ENCODE measurements at regions not wholly inside any gene's neighbourhood (a gene's known extent, or its start where the extent isn't known, plus 50 kb on each side); places are given as distances from the start of the nearest gene placed in this dataset.
"Not testable (repeated sequence)": the region's sequence is repeated elsewhere in the genome, so short reads cannot be mapped to it uniquely, and the experiment has no call there.

GRCh38 chr1:83212033-83212432, 786.9 kb downstream of the TTLL7 start:
- H3K36me3 ChIP-seq (ENCODE audit: control insufficient read depth in 2 of 2, extremely low read depth in 1 of 2, insufficient read depth in 1 of 2, low read length in 1 of 2); H3K27ac ChIP-seq (ENCODE audit: low read length); H3K4me1 Mint-ChIP-seq; H3K27ac Mint-ChIP-seq; ATAC-seq (replicated peaks in 1 of 4); H3K4me3 ChIP-seq (ENCODE audit: control insufficient read depth in 1 of 2, extremely low read depth in 1 of 2, low read length in 1 of 2); H3K27me3 ChIP-seq (replicated peaks in 1 of 2; ENCODE audit: control insufficient read depth in 2 of 2, extremely low read depth in 1 of 2, insufficient read depth in 2 of 2, low read length in 1 of 2); H3K9me3 ChIP-seq; CTCF ChIA-PET; DNase-seq; H3K27me3 Mint-ChIP-seq; H3K4me3 Mint-ChIP-seq; H3K9me3 Mint-ChIP-seq; H3K4me1 ChIP-seq (ENCODE audit: control insufficient read depth in 1 of 2, extremely low read depth in 1 of 2, insufficient read depth in 2 of 2, low read length in 2 of 2); H3K36me3 Mint-ChIP-seq: not testable (repeated sequence)
- POLR2A ChIA-PET = interaction anchor here in 1 of 2 donors (0.6 kb wide), 1 partner anchor 90 kb away, joined by 3 read pairs; no protein-coding TSS in a partner anchor

- WGBS (ENCODE audit: insufficient coverage) = 25% methylated on average over 1 of the region's 4 CpGs
- H3K36me3 Mint-ChIP-seq; H3K27me3 Mint-ChIP-seq; POLR2A ChIA-PET; H3K4me1 Mint-ChIP-seq; H3K9me3 ChIP-seq; DNase-seq; H3K27ac Mint-ChIP-seq; CTCF ChIA-PET; H3K9me3 Mint-ChIP-seq; H3K4me3 Mint-ChIP-seq; H3K4me1 ChIP-seq (ENCODE audit: control insufficient read depth in 1 of 2, extremely low read depth in 1 of 2, insufficient read depth in 2 of 2, low read length in 2 of 2); H3K27ac ChIP-seq (ENCODE audit: low read length); H3K4me3 ChIP-seq (ENCODE audit: control insufficient read depth in 1 of 2, extremely low read depth in 1 of 2, low read length in 1 of 2); H3K27me3 ChIP-seq (replicated peaks in 1 of 2; ENCODE audit: control insufficient read depth in 2 of 2, extremely low read depth in 1 of 2, insufficient read depth in 2 of 2, low read length in 1 of 2); ATAC-seq (replicated peaks in 1 of 4); H3K36me3 ChIP-seq (ENCODE audit: control insufficient read depth in 2 of 2, extremely low read depth in 1 of 2, insufficient read depth in 1 of 2, low read length in 1 of 2): not testable (repeated sequence)
Observed at GRCh38 chr1:83208540-83208939, 790.4 kb downstream of the TTLL7 start.

GRCh38 chr1:83194610-83195009, 804.3 kb downstream of the TTLL7 start:
- H3K36me3 Mint-ChIP-seq; H3K4me3 ChIP-seq (ENCODE audit: control insufficient read depth in 1 of 2, extremely low read depth in 1 of 2, low read length in 1 of 2); H3K9me3 Mint-ChIP-seq; H3K27ac ChIP-seq (ENCODE audit: low read length); H3K9me3 ChIP-seq; H3K4me3 Mint-ChIP-seq; H3K27me3 Mint-ChIP-seq; POLR2A ChIA-PET; ATAC-seq (replicated peaks in 1 of 4); H3K27ac Mint-ChIP-seq; H3K27me3 ChIP-seq (replicated peaks in 1 of 2; ENCODE audit: control insufficient read depth in 2 of 2, extremely low read depth in 1 of 2, insufficient read depth in 2 of 2, low read length in 1 of 2); DNase-seq; H3K36me3 ChIP-seq (ENCODE audit: control insufficient read depth in 2 of 2, extremely low read depth in 1 of 2, insufficient read depth in 1 of 2, low read length in 1 of 2); H3K4me1 ChIP-seq (ENCODE audit: control insufficient read depth in 1 of 2, extremely low read depth in 1 of 2, insufficient read depth in 2 of 2, low read length in 2 of 2); H3K4me1 Mint-ChIP-seq: not testable (repeated sequence)
- CTCF ChIA-PET = interaction anchor here in 1 of 2 donors (0.6 kb wide), 1 partner anchor 115 kb away, joined by 3 read pairs; no protein-coding TSS in a partner anchor
- no CpG with 5 or more reads among the region's 1 CpG for WGBS (ENCODE audit: insufficient coverage)

- H3K4me3 ChIP-seq (ENCODE audit: control insufficient read depth in 1 of 2, extremely low read depth in 1 of 2, low read length in 1 of 2); H3K4me1 Mint-ChIP-seq; H3K4me3 Mint-ChIP-seq; CTCF ChIA-PET; H3K36me3 ChIP-seq (ENCODE audit: control insufficient read depth in 2 of 2, extremely low read depth in 1 of 2, insufficient read depth in 1 of 2, low read length in 1 of 2); H3K36me3 Mint-ChIP-seq; H3K9me3 Mint-ChIP-seq; H3K27me3 ChIP-seq (replicated peaks in 1 of 2; ENCODE audit: control insufficient read depth in 2 of 2, extremely low read depth in 1 of 2, insufficient read depth in 2 of 2, low read length in 1 of 2); H3K27me3 Mint-ChIP-seq; H3K9me3 ChIP-seq; H3K4me1 ChIP-seq (ENCODE audit: control insufficient read depth in 1 of 2, extremely low read depth in 1 of 2, insufficient read depth in 2 of 2, low read length in 2 of 2); DNase-seq; H3K27ac Mint-ChIP-seq; ATAC-seq (replicated peaks in 1 of 4); POLR2A ChIA-PET; H3K27ac ChIP-seq (ENCODE audit: low read length): not testable (repeated sequence)
- 82% methylated on average over 13 of the region's 26 CpGs for WGBS (ENCODE audit: insufficient coverage)
Observed at GRCh38 chr1:83182033-83182728, 816.8 kb downstream of the TTLL7 start.

GRCh38 chr1:83180621-83181020, 818.3 kb downstream of the TTLL7 start:
- H3K27me3 Mint-ChIP-seq; H3K36me3 Mint-ChIP-seq; H3K4me1 Mint-ChIP-seq; ATAC-seq (replicated peaks in 1 of 4); H3K36me3 ChIP-seq (ENCODE audit: control insufficient read depth in 2 of 2, extremely low read depth in 1 of 2, insufficient read depth in 1 of 2, low read length in 1 of 2); H3K9me3 Mint-ChIP-seq; H3K4me3 ChIP-seq (ENCODE audit: control insufficient read depth in 1 of 2, extremely low read depth in 1 of 2, low read length in 1 of 2); H3K27me3 ChIP-seq (replicated peaks in 1 of 2; ENCODE audit: control insufficient read depth in 2 of 2, extremely low read depth in 1 of 2, insufficient read depth in 2 of 2, low read length in 1 of 2); H3K27ac ChIP-seq (ENCODE audit: low read length); CTCF ChIA-PET; H3K9me3 ChIP-seq; H3K4me3 Mint-ChIP-seq; H3K4me1 ChIP-seq (ENCODE audit: control insufficient read depth in 1 of 2, extremely low read depth in 1 of 2, insufficient read depth in 2 of 2, low read length in 2 of 2); H3K27ac Mint-ChIP-seq; DNase-seq; POLR2A ChIA-PET: not testable (repeated sequence)
- no CpG with 5 or more reads among the region's 3 CpGs for WGBS (ENCODE audit: insufficient coverage)

- CTCF ChIA-PET; H3K4me1 ChIP-seq (ENCODE audit: control insufficient read depth in 1 of 2, extremely low read depth in 1 of 2, insufficient read depth in 2 of 2, low read length in 2 of 2); H3K27ac Mint-ChIP-seq; H3K9me3 Mint-ChIP-seq; DNase-seq; POLR2A ChIA-PET; H3K9me3 ChIP-seq; H3K4me3 ChIP-seq (ENCODE audit: control insufficient read depth in 1 of 2, extremely low read depth in 1 of 2, low read length in 1 of 2); H3K27ac ChIP-seq (ENCODE audit: low read length); H3K36me3 Mint-ChIP-seq; ATAC-seq (replicated peaks in 1 of 4); H3K4me1 Mint-ChIP-seq; H3K36me3 ChIP-seq (ENCODE audit: control insufficient read depth in 2 of 2, extremely low read depth in 1 of 2, insufficient read depth in 1 of 2, low read length in 1 of 2); H3K27me3 Mint-ChIP-seq; H3K27me3 ChIP-seq (replicated peaks in 1 of 2; ENCODE audit: control insufficient read depth in 2 of 2, extremely low read depth in 1 of 2, insufficient read depth in 2 of 2, low read length in 1 of 2); H3K4me3 Mint-ChIP-seq: not testable (repeated sequence)
- WGBS (ENCODE audit: insufficient coverage) = no CpG with 5 or more reads among the region's 9 CpGs
Observed at GRCh38 chr1:83167634-83168033, 831.3 kb downstream of the TTLL7 start.

- CTCF ChIA-PET; H3K4me3 Mint-ChIP-seq; H3K9me3 Mint-ChIP-seq; ATAC-seq (replicated peaks in 1 of 4); H3K4me3 ChIP-seq (ENCODE audit: control insufficient read depth in 1 of 2, extremely low read depth in 1 of 2, low read length in 1 of 2); H3K27ac Mint-ChIP-seq; H3K4me1 Mint-ChIP-seq; H3K27ac ChIP-seq (ENCODE audit: low read length); H3K27me3 ChIP-seq (replicated peaks in 1 of 2; ENCODE audit: control insufficient read depth in 2 of 2, extremely low read depth in 1 of 2, insufficient read depth in 2 of 2, low read length in 1 of 2); H3K36me3 Mint-ChIP-seq; H3K9me3 ChIP-seq; H3K4me1 ChIP-seq (ENCODE audit: control insufficient read depth in 1 of 2, extremely low read depth in 1 of 2, insufficient read depth in 2 of 2, low read length in 2 of 2); POLR2A ChIA-PET; DNase-seq; H3K27me3 Mint-ChIP-seq; H3K36me3 ChIP-seq (ENCODE audit: control insufficient read depth in 2 of 2, extremely low read depth in 1 of 2, insufficient read depth in 1 of 2, low read length in 1 of 2): not testable (repeated sequence)
- WGBS (ENCODE audit: insufficient coverage) = 78% methylated on average over 3 of the region's 3 CpGs
Observed at GRCh38 chr1:83163879-83164475, 835.0 kb downstream of the TTLL7 start.

Measured in T-cell (primary cell).